ENCODE measurements at regions not wholly inside any gene's neighbourhood (a gene's known extent, or its start where the extent isn't known, plus 50 kb on each side); places are given as distances from the start of the nearest gene placed in this dataset.

GRCh38 chr2:76461431-76461830, 750.7 kb upstream of the GCFC2 start:
- H3K27ac ChIP-seq (ENCODE audit: low read length): no peak overlapping the region
- no peak for ATAC-seq (ENCODE audit: insufficient read depth, low read depth)
- no peaks in the 10 kb centered on the region for H3K9me3 ChIP-seq (ENCODE audit: insufficient read depth, low read length, severe bottlenecking)

GRCh38 chr2:76455910-76456309, 745.2 kb upstream of the GCFC2 start:
- Histone ChIP-seq H3K4me2 (ENCODE audit: insufficient read depth, low read length) (no peak overlapping the region), H3K36me3 (ENCODE audit: insufficient read depth, low read length) (no peaks in the 10 kb centered on the region), H3K9ac (ENCODE audit: low read depth, low read length) (no peak overlapping the region), H3K79me2 (ENCODE audit: insufficient read depth, low read length) (no peaks in the 10 kb centered on the region), H3K27me3 (ENCODE audit: insufficient read depth, low read length, poor library complexity) (no peaks in the 10 kb centered on the region), H3K9me3 (ENCODE audit: insufficient read depth, low read length, severe bottlenecking) (no peaks in the 10 kb centered on the region), H3K4me1 (ENCODE audit: insufficient read depth, low read length) (no peaks in the 10 kb centered on the region), H4K20me1 (ENCODE audit: insufficient read depth, low read length) (no peaks in the 10 kb centered on the region), H3K27ac (ENCODE audit: low read length) (no peak overlapping the region), H3K4me3 (ENCODE audit: low read depth in 1 of 2, low read length in 2 of 2) (no peak overlapping the region), H2AFZ (ENCODE audit: low read depth, low read length) (no peak overlapping the region)
- ATAC-seq (ENCODE audit: insufficient read depth, low read depth) (no peak), DNase-seq (no peak)
- TF ChIP-seq CTCF (IDR thresholded peaks at IDR 0.05; ENCODE audit: borderline replicate concordance, extremely low read depth, low read length, poor library complexity, severe bottlenecking) (no peak), EZH2 (IDR thresholded peaks at IDR 0.05; ENCODE audit: borderline replicate concordance, low read depth, low read length, severe bottlenecking) (no peak)

More at GRCh38 chr2:76461431-76461830, 750.7 kb upstream of the GCFC2 start:
- Histone ChIP-seq H3K4me1 (ENCODE audit: insufficient read depth, low read length) (no peaks in the 10 kb centered on the region), H3K9ac (ENCODE audit: low read depth, low read length) (no peak overlapping the region), H3K4me2 (ENCODE audit: insufficient read depth, low read length) (no peak overlapping the region), H3K79me2 (ENCODE audit: insufficient read depth, low read length) (no peaks in the 10 kb centered on the region), H4K20me1 (ENCODE audit: insufficient read depth, low read length) (no peaks in the 10 kb centered on the region), H3K27me3 (ENCODE audit: insufficient read depth, low read length, poor library complexity) (no peaks in the 10 kb centered on the region), H3K36me3 (ENCODE audit: insufficient read depth, low read length) (no peaks in the 10 kb centered on the region), H3K4me3 (ENCODE audit: low read depth in 1 of 2, low read length in 2 of 2) (no peak overlapping the region), H2AFZ (ENCODE audit: low read depth, low read length) (no peak overlapping the region)
- no peak for DNase-seq
- TF ChIP-seq EZH2 (IDR thresholded peaks at IDR 0.05; ENCODE audit: borderline replicate concordance, low read depth, low read length, severe bottlenecking) (no peak), CTCF (IDR thresholded peaks at IDR 0.05; ENCODE audit: borderline replicate concordance, extremely low read depth, low read length, poor library complexity, severe bottlenecking) (no peak)

- Histone ChIP-seq H3K4me3 (ENCODE audit: low read depth in 1 of 2, low read length in 2 of 2) (no peak overlapping the region), H3K79me2 (ENCODE audit: insufficient read depth, low read length) (no peaks in the 10 kb centered on the region), H3K27ac (ENCODE audit: low read length) (no peak overlapping the region), H3K36me3 (ENCODE audit: insufficient read depth, low read length) (no peaks in the 10 kb centered on the region), H3K4me2 (ENCODE audit: insufficient read depth, low read length) (no peak overlapping the region), H3K9ac (ENCODE audit: low read depth, low read length) (no peak overlapping the region), H3K27me3 (ENCODE audit: insufficient read depth, low read length, poor library complexity) (no peaks in the 10 kb centered on the region), H3K9me3 (ENCODE audit: insufficient read depth, low read length, severe bottlenecking) (no peaks in the 10 kb centered on the region), H3K4me1 (ENCODE audit: insufficient read depth, low read length) (no peaks in the 10 kb centered on the region), H2AFZ (ENCODE audit: low read depth, low read length) (no peak overlapping the region), H4K20me1 (ENCODE audit: insufficient read depth, low read length) (no peaks in the 10 kb centered on the region)
- TF ChIP-seq CTCF (IDR thresholded peaks at IDR 0.05; ENCODE audit: borderline replicate concordance, extremely low read depth, low read length, poor library complexity, severe bottlenecking) (no peak), EZH2 (IDR thresholded peaks at IDR 0.05; ENCODE audit: borderline replicate concordance, low read depth, low read length, severe bottlenecking) (no peak)
- DNase-seq: no peak
- no peak for ATAC-seq (ENCODE audit: insufficient read depth, low read depth)
Measured at GRCh38 chr2:76450024-76450475, 739.3 kb upstream of the GCFC2 start.

- H3K4me2 ChIP-seq (ENCODE audit: insufficient read depth, low read length): no peak overlapping the region
- no peak overlapping the region for H3K9ac ChIP-seq (ENCODE audit: low read depth, low read length)
- no peaks in the 10 kb centered on the region for H4K20me1 ChIP-seq (ENCODE audit: insufficient read depth, low read length)
- H3K27ac ChIP-seq (ENCODE audit: low read length): no peak overlapping the region
- DNase-seq (no peak), ATAC-seq (ENCODE audit: insufficient read depth, low read depth) (no peak)
- H2AFZ ChIP-seq (ENCODE audit: low read depth, low read length): no peak overlapping the region
- H3K4me1 ChIP-seq (ENCODE audit: insufficient read depth, low read length): no peaks in the 10 kb centered on the region
- no peaks in the 10 kb centered on the region for H3K36me3 ChIP-seq (ENCODE audit: insufficient read depth, low read length)
- no peaks in the 10 kb centered on the region for H3K9me3 ChIP-seq (ENCODE audit: insufficient read depth, low read length, severe bottlenecking)
- no peaks in the 10 kb centered on the region for H3K27me3 ChIP-seq (ENCODE audit: insufficient read depth, low read length, poor library complexity)
- no peak for TF ChIP-seq CTCF (IDR thresholded peaks at IDR 0.05; ENCODE audit: borderline replicate concordance, extremely low read depth, low read length, poor library complexity, severe bottlenecking)
- no peak for TF ChIP-seq EZH2 (IDR thresholded peaks at IDR 0.05; ENCODE audit: borderline replicate concordance, low read depth, low read length, severe bottlenecking)
- no peak overlapping the region for H3K4me3 ChIP-seq (ENCODE audit: low read depth in 1 of 2, low read length in 2 of 2)
- no peaks in the 10 kb centered on the region for H3K79me2 ChIP-seq (ENCODE audit: insufficient read depth, low read length)
Measured at GRCh38 chr2:76448956-76449355, 738.2 kb upstream of the GCFC2 start.
